C4-2B (cell line): ENCODE measurements at regions not wholly inside any gene's neighbourhood (a gene's known extent, or its start where the extent isn't known, plus 50 kb on each side); places are given as distances from the start of the nearest gene placed in this dataset.
A peak's percentile ranks its signal among the peaks of the same experiment; 100 is the strongest.
"Not testable (repeated sequence)": the region's sequence is repeated elsewhere in the genome, so short reads cannot be mapped to it uniquely, and the experiment has no call there.

Source experiments
- H3K27ac ChIP-seq: fragments of 450-650 bp; 2 replicates; pipeline ENCODE4 v1.5.1; 2017
- CTCF ChIP-seq: fragments of 450-650 bp; conservative IDR thresholded peaks from 2 replicates; pipeline ENCODE4 v1.5.1; 2017; ENCODE audit warnings: mild to moderate bottlenecking
- ZFX ChIP-seq: fragments of 450-650 bp; IDR thresholded peaks from 2 replicates; pipeline ENCODE4 v1.6.1; 2017

GRCh38 chr1:157197906-157198435 lies 59.8 kb upstream of the ETV3 start:
- TF ChIP-seq ZFX (no peak), CTCF (no peak)
- H3K27ac ChIP-seq: peak overlapping the region; percentile 6; the same call in 1 of the 2 replicates

- peak; percentile 88 for TF ChIP-seq CTCF
- H3K27ac ChIP-seq: not testable (repeated sequence)
Measured at GRCh38 chr1:157196670-157197456, 58.7 kb upstream of the ETV3 start.

- TF ChIP-seq CTCF: no peak
- no peak for TF ChIP-seq ZFX
- H3K27ac ChIP-seq: no peak overlapping the region
Measured at GRCh38 chr1:157196245-157196543, 58.0 kb upstream of the ETV3 start.

- no peak overlapping the region for H3K27ac ChIP-seq
- TF ChIP-seq ZFX (no peak), CTCF (no peak)
Measured at GRCh38 chr1:157195521-157196244, 57.5 kb upstream of the ETV3 start.

GRCh38 chr1:157194731-157195520 lies 56.7 kb upstream of the ETV3 start:
- H3K27ac ChIP-seq: no peak overlapping the region
- TF ChIP-seq ZFX (no peak), CTCF (no peak)

GRCh38 chr1:157193702-157194391 lies 55.7 kb upstream of the ETV3 start:
- TF ChIP-seq CTCF: peak; percentile 94
- TF ChIP-seq ZFX: no peak
- H3K27ac ChIP-seq: no peak overlapping the region
